ENCODE measurements at regions not wholly inside any gene's neighbourhood (a gene's known extent, or its start where the extent isn't known, plus 50 kb on each side); places are given as distances from the start of the nearest gene placed in this dataset.

GRCh38 chr17:31660684-31661083, 198.4 kb downstream of the COPRS start:
- peaks cover 14% of the 10 kb centered on the region for H3K36me3 Mint-ChIP-seq (ENCODE audit: unreplicated experiment)
- H3K4me1 Mint-ChIP-seq (ENCODE audit: low read depth, unreplicated experiment): no peaks in the 10 kb centered on the region
- TF ChIP-seq, protein P1, sequence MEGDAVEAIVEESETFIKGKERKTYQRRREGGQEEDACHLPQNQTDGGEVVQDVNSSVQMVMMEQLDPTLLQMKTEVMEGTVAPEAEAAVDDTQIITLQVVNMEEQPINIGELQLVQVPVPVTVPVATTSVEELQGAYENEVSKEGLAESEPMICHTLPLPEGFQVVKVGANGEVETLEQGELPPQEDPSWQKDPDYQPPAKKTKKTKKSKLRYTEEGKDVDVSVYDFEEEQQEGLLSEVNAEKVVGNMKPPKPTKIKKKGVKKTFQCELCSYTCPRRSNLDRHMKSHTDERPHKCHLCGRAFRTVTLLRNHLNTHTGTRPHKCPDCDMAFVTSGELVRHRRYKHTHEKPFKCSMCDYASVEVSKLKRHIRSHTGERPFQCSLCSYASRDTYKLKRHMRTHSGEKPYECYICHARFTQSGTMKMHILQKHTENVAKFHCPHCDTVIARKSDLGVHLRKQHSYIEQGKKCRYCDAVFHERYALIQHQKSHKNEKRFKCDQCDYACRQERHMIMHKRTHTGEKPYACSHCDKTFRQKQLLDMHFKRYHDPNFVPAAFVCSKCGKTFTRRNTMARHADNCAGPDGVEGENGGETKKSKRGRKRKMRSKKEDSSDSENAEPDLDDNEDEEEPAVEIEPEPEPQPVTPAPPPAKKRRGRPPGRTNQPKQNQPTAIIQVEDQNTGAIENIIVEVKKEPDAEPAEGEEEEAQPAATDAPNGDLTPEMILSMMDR (IDR thresholded peaks at IDR 0.05; ENCODE audit: partially characterized antibody, unreplicated experiment): no peak
- no peak overlapping the region for H3K4me3 Mint-ChIP-seq (ENCODE audit: unreplicated experiment)
- H3K27me3 Mint-ChIP-seq (ENCODE audit: unreplicated experiment): no peaks in the 10 kb centered on the region
- no peak for DNase-seq
- peaks cover 11% of the 10 kb centered on the region for H3K9me3 Mint-ChIP-seq (ENCODE audit: unreplicated experiment)
- no peak overlapping the region for H3K27ac Mint-ChIP-seq (ENCODE audit: unreplicated experiment)

DNA sequence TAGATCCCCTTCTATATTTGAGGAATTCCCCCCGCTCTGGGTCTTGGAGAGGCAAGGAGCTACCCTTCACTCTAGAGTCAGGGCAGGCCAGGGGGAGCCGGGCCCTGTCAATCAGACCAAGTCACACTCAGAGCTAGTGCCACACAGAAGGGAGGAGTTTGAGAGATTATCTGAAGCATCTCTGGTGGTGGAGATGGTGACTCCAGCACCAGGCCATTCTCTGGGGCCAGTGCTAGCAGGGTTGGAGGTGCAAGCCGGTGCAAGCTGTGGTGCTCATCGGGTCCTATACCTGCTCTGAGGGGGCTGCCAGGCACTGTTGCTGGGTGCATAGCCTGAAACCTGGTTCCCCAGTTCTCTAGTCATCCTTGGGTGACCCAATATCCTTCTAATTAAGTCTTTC, 201.2 kb downstream of the COPRS start:
- Mint-ChIP-seq H3K27ac (ENCODE audit: unreplicated experiment) (no peak overlapping the region), H3K4me3 (ENCODE audit: unreplicated experiment) (no peak overlapping the region), H3K4me1 (ENCODE audit: low read depth, unreplicated experiment) (no peaks in the 10 kb centered on the region), H3K27me3 (ENCODE audit: unreplicated experiment) (no peaks in the 10 kb centered on the region), H3K9me3 (ENCODE audit: unreplicated experiment) (peaks cover 4% of the 10 kb centered on the region), H3K36me3 (ENCODE audit: unreplicated experiment) (peaks cover 4% of the 10 kb centered on the region)
- DNase-seq: no peak
- TF ChIP-seq, protein P1 (IDR thresholded peaks at IDR 0.05; ENCODE audit: partially characterized antibody, unreplicated experiment): no peak

DNA sequence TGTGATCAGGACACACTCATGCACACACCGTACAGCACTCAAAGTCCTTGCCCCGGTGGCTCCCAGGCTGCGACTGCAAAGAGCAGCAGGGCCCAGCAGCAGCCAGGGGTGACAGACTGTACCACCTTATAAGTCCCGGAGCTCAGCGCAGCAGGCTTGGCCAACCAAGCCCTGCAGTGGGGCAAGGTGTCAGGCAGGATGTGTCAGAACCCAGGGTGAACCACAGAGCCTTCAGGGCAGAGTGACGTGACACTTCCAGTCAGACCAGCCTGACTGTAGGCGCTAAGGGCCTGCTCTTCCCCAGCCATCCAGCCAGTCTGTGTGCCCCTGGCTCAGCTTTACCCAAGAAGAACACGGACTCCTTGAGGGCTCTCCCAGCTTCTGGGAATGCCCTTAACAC, 204.1 kb downstream of the COPRS start:
- TF ChIP-seq, protein P1 (IDR thresholded peaks at IDR 0.05; ENCODE audit: partially characterized antibody, unreplicated experiment): no peak
- no peaks in the 10 kb centered on the region for H3K9me3 Mint-ChIP-seq (ENCODE audit: unreplicated experiment)
- no peak for DNase-seq
- H3K4me1 Mint-ChIP-seq (ENCODE audit: low read depth, unreplicated experiment): no peaks in the 10 kb centered on the region
- no peak overlapping the region for H3K27ac Mint-ChIP-seq (ENCODE audit: unreplicated experiment)
- no peak overlapping the region for H3K4me3 Mint-ChIP-seq (ENCODE audit: unreplicated experiment)
- no peaks in the 10 kb centered on the region for H3K36me3 Mint-ChIP-seq (ENCODE audit: unreplicated experiment)
- H3K27me3 Mint-ChIP-seq (ENCODE audit: unreplicated experiment): peaks cover 3% of the 10 kb centered on the region

DNA sequence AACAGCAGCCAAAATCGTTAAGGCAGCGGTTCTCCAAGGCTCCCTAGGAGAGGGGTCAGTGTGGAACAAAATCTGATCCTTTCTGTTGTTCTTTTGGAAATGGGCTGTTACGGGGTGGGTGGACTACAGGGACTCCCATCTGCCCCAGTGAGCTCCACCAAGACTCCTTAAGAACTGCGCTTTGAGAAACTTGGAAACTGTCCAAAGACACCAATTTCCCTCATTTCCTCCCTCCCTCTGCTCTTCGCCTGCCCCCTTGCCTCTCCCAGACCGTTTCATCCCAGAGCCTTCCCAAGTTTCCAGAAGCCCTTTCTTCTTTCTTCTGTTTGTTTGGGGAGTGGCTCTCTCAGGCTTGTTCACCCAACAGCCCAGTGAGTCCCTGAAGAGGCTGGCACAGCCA, 205.4 kb downstream of the COPRS start:
- no peak for DNase-seq
- TF ChIP-seq, protein P1 (IDR thresholded peaks at IDR 0.05; ENCODE audit: partially characterized antibody, unreplicated experiment): no peak
- Mint-ChIP-seq H3K27me3 (ENCODE audit: unreplicated experiment) (peaks cover 4% of the 10 kb centered on the region), H3K4me3 (ENCODE audit: unreplicated experiment) (no peak overlapping the region), H3K4me1 (ENCODE audit: low read depth, unreplicated experiment) (no peaks in the 10 kb centered on the region), H3K27ac (ENCODE audit: unreplicated experiment) (no peak overlapping the region), H3K9me3 (ENCODE audit: unreplicated experiment) (no peaks in the 10 kb centered on the region), H3K36me3 (ENCODE audit: unreplicated experiment) (no peaks in the 10 kb centered on the region)

GRCh38 chr17:31650756-31651520, 208.1 kb downstream of the COPRS start:
- peaks cover 1% of the 10 kb centered on the region for H3K9me3 Mint-ChIP-seq (ENCODE audit: unreplicated experiment)
- H3K27ac Mint-ChIP-seq (ENCODE audit: unreplicated experiment): no peak overlapping the region
- no peaks in the 10 kb centered on the region for H3K4me1 Mint-ChIP-seq (ENCODE audit: low read depth, unreplicated experiment)
- TF ChIP-seq, protein P1 (IDR thresholded peaks at IDR 0.05; ENCODE audit: partially characterized antibody, unreplicated experiment): no peak
- no peak overlapping the region for H3K4me3 Mint-ChIP-seq (ENCODE audit: unreplicated experiment)
- H3K36me3 Mint-ChIP-seq (ENCODE audit: unreplicated experiment): peaks cover 11% of the 10 kb centered on the region
- peaks cover 4% of the 10 kb centered on the region for H3K27me3 Mint-ChIP-seq (ENCODE audit: unreplicated experiment)
- no peak for DNase-seq

Measured in glutamatergic neuron (in vitro differentiated cells).